HG02763 (cell line): ENCODE measurements at regions not wholly inside any gene's neighbourhood (a gene's known extent, or its start where the extent isn't known, plus 50 kb on each side); places are given as distances from the start of the nearest gene placed in this dataset.

ENCODE experiments used
- ATAC-seq: cut with Tn5 transposase; IDR thresholded peaks from one replicate; pipeline ENCODE4 v1.9.1; 2021; ENCODE audit warnings: mild to moderate bottlenecking, moderate library complexity; ENCODE audit not compliant: unreplicated experiment

DNA sequence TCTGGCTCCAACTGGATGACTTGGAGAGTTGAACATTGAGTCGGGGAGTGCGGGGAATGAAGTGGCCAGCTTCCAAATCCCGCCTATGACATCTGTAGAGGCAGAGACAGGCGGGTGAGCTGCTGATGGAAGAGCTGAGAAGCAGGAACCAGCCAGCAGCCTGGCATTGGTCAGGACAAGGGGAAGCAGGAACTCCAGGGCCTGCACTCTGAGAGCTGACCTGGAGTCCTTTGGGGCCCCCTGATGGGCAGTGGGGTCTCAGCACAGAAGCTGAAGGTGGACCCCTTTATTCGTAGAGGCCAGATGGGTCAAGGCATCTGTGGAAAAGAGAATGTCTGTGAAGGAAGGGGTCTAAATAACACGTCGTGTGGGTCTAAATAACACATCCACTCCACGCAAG, 57.0 kb downstream of the SEC61G start:
- ATAC-seq: no peak

GRCh38 chr7:54699715-54700114, 59.3 kb downstream of the SEC61G start:
- no peak for ATAC-seq

GRCh38 chr7:54697659-54698186, 61.3 kb downstream of the SEC61G start:
- ATAC-seq: no peak

- ATAC-seq: no peak
Measured at GRCh38 chr7:54690892-54691291, 68.1 kb downstream of the SEC61G start.

- no peak for ATAC-seq
Measured at GRCh38 chr7:54690050-54690443, 69.0 kb downstream of the SEC61G start.

DNA sequence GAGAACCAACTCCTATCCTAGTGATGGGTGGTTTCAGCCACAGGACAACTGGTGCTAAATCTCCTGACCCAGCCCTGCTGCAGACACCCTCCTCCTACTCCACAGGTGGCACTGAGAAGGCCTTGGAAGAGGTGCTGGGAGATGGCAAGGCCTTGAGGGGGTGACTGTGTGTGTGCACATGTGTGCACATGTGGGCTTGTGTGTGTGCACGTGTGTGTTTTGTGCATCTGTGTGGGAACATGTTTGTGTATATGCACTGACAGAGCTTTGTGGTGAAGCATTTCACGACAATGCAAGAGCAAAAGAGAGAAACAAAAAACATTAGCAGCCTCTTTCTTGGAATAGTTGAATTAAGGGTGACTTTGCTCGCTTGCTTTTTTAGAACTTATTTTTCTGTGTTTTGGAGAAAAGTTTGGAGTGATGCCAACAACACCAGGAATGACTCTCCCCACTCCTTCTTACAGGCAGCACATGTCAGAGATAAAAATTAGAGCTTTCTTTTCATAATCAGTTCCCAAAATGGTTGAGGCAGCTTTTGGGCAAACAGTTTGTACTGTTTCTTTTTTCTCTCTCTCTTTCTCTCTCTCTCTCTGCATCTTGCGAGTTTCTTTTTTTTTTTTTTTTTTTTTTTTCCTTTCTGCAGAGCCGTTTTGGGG, 69.5 kb downstream of the SEC61G start:
- no peak for ATAC-seq

GRCh38 chr7:54687462-54688212, 71.4 kb downstream of the SEC61G start:
- ATAC-seq: no peak

GRCh38 chr7:54680377-54681005, 78.5 kb downstream of the SEC61G start:
- ATAC-seq: no peak

DNA sequence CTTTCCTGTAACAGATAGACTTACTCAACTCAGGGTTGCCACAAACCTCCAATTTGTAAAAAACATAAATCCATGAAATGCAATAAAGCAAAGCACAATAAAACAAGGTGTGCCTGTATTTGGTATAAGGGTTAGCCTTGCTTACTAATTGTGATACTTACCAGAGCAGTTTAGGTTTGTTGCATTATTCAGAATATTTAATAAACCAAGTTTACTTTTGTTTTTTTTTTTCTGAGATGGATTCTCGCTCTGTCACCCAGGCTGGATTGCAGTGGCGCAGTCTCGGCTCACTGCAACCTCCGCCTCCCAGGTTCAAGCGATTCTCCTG, 79.6 kb downstream of the SEC61G start:
- no peak for ATAC-seq

DNA sequence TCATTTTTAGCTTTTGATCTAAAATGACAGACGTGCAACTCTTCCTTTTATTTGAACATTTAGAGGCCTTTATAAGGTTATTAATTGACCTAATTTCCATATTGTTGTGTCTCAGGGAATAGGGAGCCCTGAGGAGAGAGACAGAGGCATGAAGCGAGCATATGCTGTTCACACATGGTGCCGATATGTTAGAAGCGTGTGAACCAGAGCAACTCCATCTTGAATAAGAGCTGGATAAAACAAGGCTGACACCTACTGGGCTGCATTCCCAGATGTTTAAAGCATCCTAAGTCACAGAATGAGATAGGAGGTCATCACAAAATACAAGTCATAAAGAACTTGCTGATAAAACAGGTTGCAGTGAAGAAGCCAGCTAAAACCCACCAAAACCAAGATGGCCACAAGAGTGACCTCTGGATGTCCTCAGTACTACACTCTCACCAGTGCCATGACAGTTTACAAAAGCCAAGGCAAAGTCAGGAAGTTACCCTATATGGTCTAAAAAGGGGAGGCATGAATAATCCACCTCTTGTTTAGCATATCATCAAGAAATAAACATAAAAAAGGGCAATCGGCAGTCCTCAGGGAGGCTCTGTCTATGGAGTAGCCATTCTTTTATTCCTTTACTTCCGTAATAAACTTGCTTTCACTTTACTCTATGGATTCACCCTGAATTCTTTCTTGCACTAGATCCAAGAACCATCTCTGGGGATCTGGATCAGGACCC, 80.1 kb downstream of the SEC61G start:
- ATAC-seq: no peak

GRCh38 chr7:54674891-54675290, 84.1 kb downstream of the SEC61G start:
- ATAC-seq: no peak

GRCh38 chr7:54672519-54672918, 86.5 kb downstream of the SEC61G start:
- no peak for ATAC-seq

- ATAC-seq: peak; percentile 86
Measured at GRCh38 chr7:54664235-54665228, 94.5 kb downstream of the SEC61G start.

DNA sequence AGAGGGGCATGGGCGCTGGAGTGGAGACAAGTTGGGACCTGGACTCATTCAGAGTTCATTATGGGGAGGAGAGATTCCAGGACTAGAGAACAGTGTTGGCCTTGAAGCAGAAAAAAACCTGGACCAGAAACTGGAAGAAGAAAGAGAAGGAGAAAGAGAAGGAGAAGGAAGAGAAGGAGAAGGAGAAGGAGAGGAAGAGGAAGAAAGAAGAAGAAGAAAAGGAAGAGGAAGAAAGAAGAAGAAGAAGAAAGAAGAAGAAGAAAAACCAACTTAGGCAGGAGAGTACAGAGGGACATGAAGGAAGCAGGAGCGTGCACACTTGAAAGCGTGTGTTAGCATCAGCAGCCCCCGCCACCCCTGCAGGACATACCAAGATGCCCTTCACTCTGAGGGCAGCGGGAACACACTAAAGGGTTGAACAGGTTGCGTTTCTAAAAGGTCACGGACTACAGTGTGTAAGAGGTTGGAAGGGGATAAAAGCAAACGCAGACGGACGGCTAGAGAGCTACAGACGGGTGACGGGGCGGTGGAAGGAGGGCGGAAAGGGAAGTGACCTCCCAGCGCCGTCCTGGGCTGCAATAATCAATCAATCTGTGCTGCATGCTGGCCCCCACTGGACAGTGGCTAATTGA, 95.3 kb downstream of the SEC61G start:
- ATAC-seq: peak; percentile 21

DNA sequence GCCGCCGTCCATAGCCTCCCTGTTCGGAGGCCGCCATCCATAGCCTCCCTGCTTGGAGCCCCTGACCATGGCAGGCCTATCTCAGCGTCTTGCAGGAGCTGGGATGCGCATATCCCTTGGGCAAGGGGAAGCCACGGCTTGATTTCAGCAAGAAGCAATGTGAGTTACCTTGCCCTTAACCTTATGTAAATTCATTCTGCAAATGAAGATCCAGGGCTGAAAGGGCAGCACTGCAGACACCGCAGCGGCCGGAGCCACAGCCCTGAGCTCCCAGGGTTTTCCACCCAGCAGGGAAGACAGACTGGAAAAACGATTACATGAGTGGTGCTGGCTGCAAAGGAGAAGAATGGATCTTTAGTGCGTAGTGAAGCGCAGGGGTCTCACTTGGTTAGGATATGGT, 95.8 kb downstream of the SEC61G start:
- no peak for ATAC-seq

DNA sequence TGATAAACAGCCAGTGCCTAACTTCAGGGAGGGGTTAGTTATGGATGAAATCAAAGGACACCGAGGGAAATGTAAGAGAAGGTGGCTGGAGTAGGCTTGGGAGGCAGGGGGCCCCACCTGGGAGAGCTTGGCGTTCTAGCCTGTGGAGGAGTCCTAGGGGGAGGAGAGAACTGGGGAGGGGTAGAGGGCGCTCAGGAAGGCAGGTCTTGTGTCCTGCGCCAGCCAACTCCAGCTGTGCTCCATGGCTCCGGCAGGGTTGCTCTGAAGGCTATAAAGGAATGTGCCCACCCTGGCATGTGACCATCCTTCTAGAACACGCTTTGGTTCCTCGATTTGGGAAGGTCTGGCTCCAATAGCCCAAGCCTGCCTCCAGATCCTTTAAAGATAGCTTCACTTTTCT, 96.3 kb downstream of the SEC61G start:
- ATAC-seq: no peak

- ATAC-seq: no peak
Measured at GRCh38 chr7:54653905-54654304, 105.1 kb downstream of the SEC61G start.

- ATAC-seq: no peak
Measured at GRCh38 chr7:54643064-54643463, 100.9 kb downstream of the VSTM2A start.

DNA sequence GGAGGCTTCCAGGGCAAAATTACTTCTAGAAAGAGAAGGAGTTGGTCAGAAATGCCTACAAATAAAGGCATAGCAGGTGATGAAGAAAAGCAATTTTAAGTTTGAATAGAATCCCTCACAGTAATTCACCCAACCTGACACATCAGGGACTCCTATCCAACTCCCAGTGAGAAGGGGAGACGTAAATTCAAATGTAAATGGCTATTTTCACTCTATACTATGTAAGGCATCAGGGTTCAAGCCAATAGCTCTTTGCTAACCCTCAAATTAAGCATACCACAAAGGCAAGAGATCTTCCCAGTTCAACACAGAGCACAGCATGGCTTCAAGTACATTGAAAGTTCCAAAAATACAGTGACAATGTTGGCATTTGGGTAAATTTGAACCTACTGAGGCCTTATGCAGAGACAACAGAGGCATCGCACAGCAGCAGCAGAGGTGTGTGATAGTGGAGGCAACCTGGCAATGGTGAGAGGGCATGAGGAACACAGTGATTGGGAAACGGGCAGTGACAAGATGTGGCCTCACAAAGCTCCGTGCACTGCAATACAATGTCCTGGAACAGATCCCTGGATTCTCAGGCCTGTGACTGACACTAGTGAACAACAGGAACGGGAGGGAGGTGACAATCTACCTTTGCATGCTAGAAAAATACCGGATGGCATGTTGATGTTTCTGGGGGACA, 95.7 kb downstream of the VSTM2A start:
- ATAC-seq: no peak
